ENCODE measurements at regions not wholly inside any gene's neighbourhood (a gene's known extent, or its start where the extent isn't known, plus 50 kb on each side); places are given as distances from the start of the nearest gene placed in this dataset.
A peak's percentile ranks its signal among the peaks of the same experiment; 100 is the strongest.

- DNase-seq, result no peak
These were observed 298.9 kb upstream of the EDIL3 start for GRCh38 chr5:84683594-84683993.

GRCh38 chr5:84682531-84682930, 297.9 kb upstream of the EDIL3 start:
- no peak for DNase-seq

- DNase-seq, result no peak
These were observed 296.2 kb upstream of the EDIL3 start for GRCh38 chr5:84680908-84681307.

GRCh38 chr5:84673785-84674184, 289.1 kb upstream of the EDIL3 start:
- DNase-seq, result no peak

- no peak for DNase-seq
These were observed 282.9 kb upstream of the EDIL3 start for GRCh38 chr5:84667576-84667975.

GRCh38 chr5:84650429-84650828, 265.7 kb upstream of the EDIL3 start:
- no peak for DNase-seq

- no peak for DNase-seq
These were observed 262.9 kb upstream of the EDIL3 start for GRCh38 chr5:84647581-84647980.

- no peak for DNase-seq
These were observed 258.1 kb upstream of the EDIL3 start for GRCh38 chr5:84642795-84643194.

GRCh38 chr5:84642324-84642723, 257.6 kb upstream of the EDIL3 start:
- no peak for DNase-seq

GRCh38 chr5:84637662-84638375, 253.1 kb upstream of the EDIL3 start:
- DNase-seq, result no peak

- DNase-seq, result no peak
These were observed 250.8 kb upstream of the EDIL3 start for GRCh38 chr5:84635235-84636055.

- DNase-seq, result no peak
These were observed 249.6 kb upstream of the EDIL3 start for GRCh38 chr5:84634256-84634655.

GRCh38 chr5:84632418-84632817, 247.7 kb upstream of the EDIL3 start:
- DNase-seq, result no peak

- no peak for DNase-seq
These were observed 244.2 kb upstream of the EDIL3 start for GRCh38 chr5:84628918-84629317.

GRCh38 chr5:84623019-84623418, 238.3 kb upstream of the EDIL3 start:
- peak; percentile 70 for DNase-seq

- no peak for DNase-seq
These were observed 237.8 kb upstream of the EDIL3 start for GRCh38 chr5:84622461-84622860.

GRCh38 chr5:84618262-84618661, 233.6 kb upstream of the EDIL3 start:
- DNase-seq, result no peak

- DNase-seq, result no peak
These were observed 230.2 kb upstream of the EDIL3 start for GRCh38 chr5:84614906-84615305.

GRCh38 chr5:84606784-84607183, 222.1 kb upstream of the EDIL3 start:
- no peak for DNase-seq

- DNase-seq, result no peak
These were observed 220.6 kb upstream of the EDIL3 start for GRCh38 chr5:84605241-84605640.

- no peak for DNase-seq
These were observed 219.0 kb upstream of the EDIL3 start for GRCh38 chr5:84603568-84604185.

- no peak for DNase-seq
These were observed 217.7 kb upstream of the EDIL3 start for GRCh38 chr5:84602371-84602771.

- no peak for DNase-seq
These were observed 215.3 kb upstream of the EDIL3 start for GRCh38 chr5:84599964-84600363.

- DNase-seq, result no peak
These were observed 213.2 kb upstream of the EDIL3 start for GRCh38 chr5:84597904-84598303.
